Activated naive CD8-positive, alpha-beta T cell treated with anti-CD3 and anti-CD28 coated beads for 36 hours (primary cell): ENCODE measurements at regions not wholly inside any gene's neighbourhood (a gene's known extent, or its start where the extent isn't known, plus 50 kb on each side); places are given as distances from the start of the nearest gene placed in this dataset.
"Not testable (repeated sequence)": the region's sequence is repeated elsewhere in the genome, so short reads cannot be mapped to it uniquely, and the experiment has no call there.

Experiments used
- DNase-seq: peaks from one replicate; pipeline ENCODE4 v3.0.0; 2021
- H3K27ac Mint-ChIP-seq: one replicate; pipeline ENCODE4 v1.8.0; 2022; ENCODE audit warnings: mild to moderate bottlenecking, moderate library complexity, mixed read lengths
- H3K27me3 Mint-ChIP-seq: one replicate; pipeline ENCODE4 v1.8.0; 2022; ENCODE audit warnings: mild to moderate bottlenecking, mixed read lengths
- H3K36me3 Mint-ChIP-seq: one replicate; pipeline ENCODE4 v1.8.0; 2021; ENCODE audit warnings: mild to moderate bottlenecking, mixed read lengths
- H3K4me1 Mint-ChIP-seq: one replicate; pipeline ENCODE4 v1.8.0; 2021; ENCODE audit warnings: mixed read lengths
- H3K4me3 Mint-ChIP-seq: one replicate; pipeline ENCODE4 v1.8.0; 2022; ENCODE audit warnings: mild to moderate bottlenecking, moderate library complexity, mixed read lengths
- H3K9me3 Mint-ChIP-seq: one replicate; pipeline ENCODE4 v1.8.0; 2022; ENCODE audit warnings: mixed read lengths

- Mint-ChIP-seq H3K4me3 (peak overlapping the region; percentile 1), H3K9me3 (peaks cover 23% of the 10 kb centered on the region), H3K36me3 (peaks cover 24% of the 10 kb centered on the region), H3K4me1 (peaks cover 53% of the 10 kb centered on the region), H3K27ac (peak overlapping the region; percentile 85), H3K27me3 (no peaks in the 10 kb centered on the region)
- DNase-seq: no peak
These were observed 114.8 kb upstream of the ADO start for GRCh38 chr10:62689712-62690111.

GRCh38 chr10:62690703-62691102 is 113.8 kb upstream of the ADO start:
- Mint-ChIP-seq H3K9me3 (peaks cover 22% of the 10 kb centered on the region), H3K27me3 (no peaks in the 10 kb centered on the region), H3K4me3 (peak overlapping the region; percentile 13), H3K36me3 (peaks cover 25% of the 10 kb centered on the region), H3K27ac (peak overlapping the region; percentile 4), H3K4me1 (peaks cover 58% of the 10 kb centered on the region)
- no peak for DNase-seq

- Mint-ChIP-seq H3K36me3 (peaks cover 19% of the 10 kb centered on the region), H3K4me1 (peaks cover 58% of the 10 kb centered on the region), H3K27ac (peak overlapping the region; percentile 58), H3K27me3 (no peaks in the 10 kb centered on the region), H3K4me3 (no peak overlapping the region), H3K9me3 (peaks cover 16% of the 10 kb centered on the region)
- no peak for DNase-seq
These were observed 113.2 kb upstream of the ADO start for GRCh38 chr10:62691336-62691735.

- H3K36me3 Mint-ChIP-seq: peaks cover 15% of the 10 kb centered on the region
- no peak overlapping the region for H3K4me3 Mint-ChIP-seq
- H3K27ac Mint-ChIP-seq: no peak overlapping the region
- no peak for DNase-seq
- peaks cover 57% of the 10 kb centered on the region for H3K4me1 Mint-ChIP-seq
- H3K27me3 Mint-ChIP-seq: no peaks in the 10 kb centered on the region
- peaks cover 11% of the 10 kb centered on the region for H3K9me3 Mint-ChIP-seq
These were observed 112.4 kb upstream of the ADO start for GRCh38 chr10:62692085-62692484.

GRCh38 chr10:62693306-62693705 is 111.2 kb upstream of the ADO start:
- H3K9me3 Mint-ChIP-seq: peaks cover 6% of the 10 kb centered on the region
- peaks cover 51% of the 10 kb centered on the region for H3K4me1 Mint-ChIP-seq
- H3K36me3 Mint-ChIP-seq: peaks cover 10% of the 10 kb centered on the region
- H3K27me3 Mint-ChIP-seq: no peaks in the 10 kb centered on the region
- DNase-seq: no peak
- H3K27ac Mint-ChIP-seq: no peak overlapping the region
- H3K4me3 Mint-ChIP-seq: no peak overlapping the region

- Mint-ChIP-seq H3K27me3 (no peaks in the 10 kb centered on the region), H3K27ac (no peak overlapping the region), H3K4me1 (peaks cover 43% of the 10 kb centered on the region), H3K4me3 (no peak overlapping the region), H3K36me3 (peaks cover 12% of the 10 kb centered on the region), H3K9me3 (peaks cover 16% of the 10 kb centered on the region)
- DNase-seq: no peak
These were observed 109.9 kb upstream of the ADO start for GRCh38 chr10:62694537-62695126.

- Mint-ChIP-seq H3K4me3 (no peak overlapping the region), H3K36me3 (peaks cover 13% of the 10 kb centered on the region), H3K4me1 (peaks cover 23% of the 10 kb centered on the region), H3K9me3 (peaks cover 24% of the 10 kb centered on the region), H3K27ac (no peak overlapping the region), H3K27me3 (peaks cover under 1% of the 10 kb centered on the region)
- no peak for DNase-seq
These were observed 107.7 kb upstream of the ADO start for GRCh38 chr10:62696798-62697197.

- no peak for DNase-seq
- peaks cover 15% of the 10 kb centered on the region for H3K27me3 Mint-ChIP-seq
- H3K9me3 Mint-ChIP-seq: peaks cover 30% of the 10 kb centered on the region
- no peak overlapping the region for H3K27ac Mint-ChIP-seq
- H3K4me1 Mint-ChIP-seq: peaks cover 11% of the 10 kb centered on the region
- peaks cover 13% of the 10 kb centered on the region for H3K36me3 Mint-ChIP-seq
- H3K4me3 Mint-ChIP-seq: no peak overlapping the region
These were observed 105.4 kb upstream of the ADO start for GRCh38 chr10:62699148-62699547.

GRCh38 chr10:62704121-62704520 is 100.4 kb upstream of the ADO start:
- not testable (repeated sequence) for H3K4me1 Mint-ChIP-seq, H3K4me3 Mint-ChIP-seq, H3K27ac Mint-ChIP-seq, DNase-seq
- H3K36me3 Mint-ChIP-seq: peaks cover 10% of the 10 kb centered on the region
- H3K9me3 Mint-ChIP-seq: peaks cover 21% of the 10 kb centered on the region
- H3K27me3 Mint-ChIP-seq: peaks cover 18% of the 10 kb centered on the region

- H3K36me3 Mint-ChIP-seq: peaks cover 4% of the 10 kb centered on the region
- H3K27ac Mint-ChIP-seq: no peak overlapping the region
- no peak overlapping the region for H3K4me3 Mint-ChIP-seq
- peaks cover 6% of the 10 kb centered on the region for H3K4me1 Mint-ChIP-seq
- DNase-seq: no peak
- peaks cover 13% of the 10 kb centered on the region for H3K9me3 Mint-ChIP-seq
- peaks cover 19% of the 10 kb centered on the region for H3K27me3 Mint-ChIP-seq
These were observed 98.7 kb upstream of the ADO start for GRCh38 chr10:62705789-62706188.

- no peak overlapping the region for H3K27ac Mint-ChIP-seq
- H3K4me1 Mint-ChIP-seq: peaks cover 6% of the 10 kb centered on the region
- H3K4me3 Mint-ChIP-seq: no peak overlapping the region
- no peak for DNase-seq
- H3K36me3 Mint-ChIP-seq: peaks cover 3% of the 10 kb centered on the region
- H3K9me3 Mint-ChIP-seq: peaks cover 12% of the 10 kb centered on the region
- peaks cover 12% of the 10 kb centered on the region for H3K27me3 Mint-ChIP-seq
These were observed 96.7 kb upstream of the ADO start for GRCh38 chr10:62707810-62708209.

- peaks cover 11% of the 10 kb centered on the region for H3K9me3 Mint-ChIP-seq
- no peak overlapping the region for H3K27ac Mint-ChIP-seq
- no peak overlapping the region for H3K4me3 Mint-ChIP-seq
- H3K27me3 Mint-ChIP-seq: peaks cover 8% of the 10 kb centered on the region
- no peak for DNase-seq
- peaks cover 3% of the 10 kb centered on the region for H3K36me3 Mint-ChIP-seq
- peaks cover 6% of the 10 kb centered on the region for H3K4me1 Mint-ChIP-seq
These were observed 96.0 kb upstream of the ADO start for GRCh38 chr10:62708569-62708968.

- H3K27me3 Mint-ChIP-seq: peaks cover 8% of the 10 kb centered on the region
- no peak for DNase-seq
- no peak overlapping the region for H3K27ac Mint-ChIP-seq
- no peak overlapping the region for H3K4me3 Mint-ChIP-seq
- H3K36me3 Mint-ChIP-seq: peaks cover 3% of the 10 kb centered on the region
- H3K9me3 Mint-ChIP-seq: peaks cover 7% of the 10 kb centered on the region
- peaks cover 6% of the 10 kb centered on the region for H3K4me1 Mint-ChIP-seq
These were observed 95.3 kb upstream of the ADO start for GRCh38 chr10:62709200-62709599.

- Mint-ChIP-seq H3K36me3 (peaks cover 3% of the 10 kb centered on the region), H3K4me3 (no peak overlapping the region), H3K9me3 (peaks cover 11% of the 10 kb centered on the region), H3K4me1 (peaks cover 9% of the 10 kb centered on the region), H3K27ac (no peak overlapping the region), H3K27me3 (peaks cover 8% of the 10 kb centered on the region)
- no peak for DNase-seq
These were observed 94.3 kb upstream of the ADO start for GRCh38 chr10:62710182-62710581.

GRCh38 chr10:62715383-62715782 is 89.1 kb upstream of the ADO start:
- Mint-ChIP-seq H3K9me3 (peaks cover 11% of the 10 kb centered on the region), H3K4me1 (peaks cover 5% of the 10 kb centered on the region), H3K27me3 (peaks cover 5% of the 10 kb centered on the region), H3K4me3 (no peak overlapping the region), H3K27ac (no peak overlapping the region), H3K36me3 (no peaks in the 10 kb centered on the region)
- no peak for DNase-seq

- H3K27ac Mint-ChIP-seq: no peak overlapping the region
- H3K4me1 Mint-ChIP-seq: peaks cover 5% of the 10 kb centered on the region
- no peaks in the 10 kb centered on the region for H3K27me3 Mint-ChIP-seq
- H3K9me3 Mint-ChIP-seq: peaks cover 8% of the 10 kb centered on the region
- H3K4me3 Mint-ChIP-seq: no peak overlapping the region
- DNase-seq: no peak
- no peaks in the 10 kb centered on the region for H3K36me3 Mint-ChIP-seq
These were observed 85.9 kb upstream of the ADO start for GRCh38 chr10:62718585-62718984.
